ENCODE measurements at regions not wholly inside any gene's neighbourhood (a gene's known extent, or its start where the extent isn't known, plus 50 kb on each side); places are given as distances from the start of the nearest gene placed in this dataset.

DNA sequence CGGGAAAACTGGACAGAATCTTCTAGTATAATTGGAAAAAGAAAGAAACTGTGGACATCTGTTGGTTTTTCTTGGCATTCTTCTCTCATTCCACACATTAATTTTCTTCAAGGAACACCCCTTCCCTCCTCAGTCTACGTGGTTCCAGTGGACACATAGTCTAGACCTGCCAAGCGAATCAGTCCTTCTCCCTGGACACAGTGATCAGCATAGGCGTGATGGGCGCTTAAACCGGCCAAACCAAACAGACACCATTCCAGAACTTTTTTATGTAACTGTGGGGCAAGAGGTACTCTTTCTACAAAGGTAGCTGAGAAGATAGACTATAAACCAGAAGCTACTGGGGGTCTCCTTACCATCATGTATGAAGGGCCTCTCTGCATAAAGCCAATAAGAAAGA lies 121.8 kb upstream of the COX10 start:
- TF ChIP-seq CTCF (IDR thresholded peaks at IDR 0.05) (no peak), POLR2AphosphoS5 (IDR thresholded peaks at IDR 0.05) (no peak), POLR2A (IDR thresholded peaks at IDR 0.05) (no peak)
